Liver (tissue), 8 donors: ENCODE measurements at regions not wholly inside any gene's neighbourhood (a gene's known extent, or its start where the extent isn't known, plus 50 kb on each side); places are given as distances from the start of the nearest gene placed in this dataset.

ENCODE experiments used
- DNase-seq: peaks from one replicate; pipeline ENCODE4 v3.0.0-alpha.2; 2017; ENCODE audit warnings: low spot score
- H3K27ac ChIP-seq, 2 donors: one replicate each; pipeline ENCODE4 v1.7.0; 2013; ENCODE audit warnings: inconsistent platforms in 2 of 2, low read length in 2 of 2, control low read depth in 1 of 2, low read depth in 1 of 2, mild to moderate bottlenecking in 1 of 2
- H3K27me3 ChIP-seq, 4 donors: one replicate each; pipeline versions ENCODE4 v1.6.1 to v1.7.0; 2013; ENCODE audit warnings: low read length in 3 of 4, inconsistent platforms in 1 of 4, mild to moderate bottlenecking in 1 of 4, moderate library complexity in 1 of 4; ENCODE audit not compliant: control insufficient read depth in 4 of 4, insufficient read depth in 4 of 4
- H3K36me3 ChIP-seq, 4 donors: one replicate each; pipeline versions ENCODE4 v1.6.1 to v1.7.0; 2013; ENCODE audit warnings: low read length in 3 of 4, mild to moderate bottlenecking in 3 of 4, low read depth in 1 of 4, moderate library complexity in 1 of 4; ENCODE audit not compliant: control insufficient read depth in 4 of 4, insufficient read depth in 3 of 4
- H3K4me1 ChIP-seq, 4 donors: one replicate each; pipeline versions ENCODE4 v1.6.1 to v1.7.0; 2013; ENCODE audit warnings: low read length in 3 of 4, mild to moderate bottlenecking in 3 of 4, moderate library complexity in 1 of 4; ENCODE audit not compliant: control insufficient read depth in 4 of 4, insufficient read depth in 4 of 4
- H3K4me3 ChIP-seq, 3 donors: one replicate each; pipeline versions ENCODE4 v1.6.1 to v1.7.0; 2013; ENCODE audit warnings: low read length in 3 of 3, control low read depth in 1 of 3, low read depth in 1 of 3, mild to moderate bottlenecking in 1 of 3
- H3K9ac ChIP-seq, 2 donors: one replicate each; pipeline ENCODE4 v1.7.0; 2013; ENCODE audit warnings: low read length in 2 of 2, mild to moderate bottlenecking in 2 of 2, moderate library complexity in 2 of 2, control low read depth in 1 of 2, low read depth in 1 of 2
- H3K9me3 ChIP-seq, 4 donors: one replicate each; pipeline versions ENCODE4 v1.6.1 to v1.7.0; 2013; ENCODE audit warnings: low read length in 3 of 4; ENCODE audit not compliant: control insufficient read depth in 4 of 4
- EGR1 ChIP-seq, 2 donors: IDR thresholded peaks; 2 replicates each; pipeline ENCODE4 v1.6.1; 2016 to 2018; ENCODE audit warnings: antibody characterized with exemption in 2 of 2, low read depth in 2 of 2
- FOXA1 ChIP-seq: IDR thresholded peaks from 2 replicates; pipeline ENCODE4 v1.6.1; 2016; ENCODE audit warnings: antibody characterized with exemption
- GABPA ChIP-seq, 2 donors: IDR thresholded peaks in 1 of 2; conservative IDR thresholded peaks in 1 of 2; 2 replicates each; pipeline ENCODE4 v1.6.1; 2016; ENCODE audit warnings: antibody characterized with exemption in 2 of 2, mild to moderate bottlenecking in 1 of 2, moderate library complexity in 1 of 2
- NR2F2 ChIP-seq: IDR thresholded peaks from 2 replicates; pipeline ENCODE4 v1.6.1; 2016; ENCODE audit warnings: antibody characterized with exemption
- RAD21 ChIP-seq, 2 donors: IDR thresholded peaks; 2 replicates each; pipeline ENCODE4 v1.6.1; 2016; ENCODE audit warnings: antibody characterized with exemption in 2 of 2, mild to moderate bottlenecking in 2 of 2
- RXRA ChIP-seq, 2 donors: IDR thresholded peaks; 2 replicates each; pipeline ENCODE4 v1.6.1; 2017 to 2018; ENCODE audit warnings: antibody characterized with exemption in 2 of 2, mild to moderate bottlenecking in 1 of 2
- SP1 ChIP-seq: IDR thresholded peaks from 2 replicates; pipeline ENCODE4 v1.6.1; 2018; ENCODE audit warnings: antibody characterized with exemption, mild to moderate bottlenecking
- TAF1 ChIP-seq: conservative IDR thresholded peaks from 2 replicates; pipeline ENCODE4 v1.6.1; 2016; ENCODE audit warnings: antibody characterized with exemption, mild to moderate bottlenecking
- YY1 ChIP-seq: IDR thresholded peaks from 2 replicates; pipeline ENCODE4 v1.6.1; 2016; ENCODE audit warnings: antibody characterized with exemption, mild to moderate bottlenecking
- WGBS: extraction: QIAGEN DNeasy Blood & Tissue Kit; methylation state at CpG from one replicate; pipeline ENCODE4 v1.1.7; 2013; 5-methylcytosine and 5-hydroxymethylcytosine counted together
- TF ChIP-seq, protein P1 (sequence below): IDR thresholded peaks from 2 replicates; pipeline ENCODE4 v1.6.1; 2016; ENCODE audit warnings: antibody characterized with exemption
- TF ChIP-seq, protein P2 (sequence below): IDR thresholded peaks from 2 replicates; pipeline ENCODE4 v1.6.1; 2016; ENCODE audit warnings: antibody characterized with exemption
- TF ChIP-seq, protein P3 (sequence below): fragments of 150-350 bp; IDR thresholded peaks from 2 replicates; pipeline ENCODE4 v1.5.1; 2017; ENCODE audit warnings: improper control_type of control experiment, low read depth, low read length; ENCODE audit not compliant: missing input control
- TF ChIP-seq, protein P4 (sequence below): IDR thresholded peaks from 2 replicates; pipeline ENCODE4 v1.6.1; 2016; ENCODE audit warnings: antibody characterized with exemption, mild to moderate bottlenecking
- TF ChIP-seq, protein P5 (sequence below): IDR thresholded peaks from 2 replicates; pipeline ENCODE4 v1.6.1; 2016; ENCODE audit warnings: antibody characterized with exemption
- donor health status: healthy.
- donor health status: healthy.
- donor health status: healthy.
- donor health status: healthy.
- donor health status: healthy.

DNA sequence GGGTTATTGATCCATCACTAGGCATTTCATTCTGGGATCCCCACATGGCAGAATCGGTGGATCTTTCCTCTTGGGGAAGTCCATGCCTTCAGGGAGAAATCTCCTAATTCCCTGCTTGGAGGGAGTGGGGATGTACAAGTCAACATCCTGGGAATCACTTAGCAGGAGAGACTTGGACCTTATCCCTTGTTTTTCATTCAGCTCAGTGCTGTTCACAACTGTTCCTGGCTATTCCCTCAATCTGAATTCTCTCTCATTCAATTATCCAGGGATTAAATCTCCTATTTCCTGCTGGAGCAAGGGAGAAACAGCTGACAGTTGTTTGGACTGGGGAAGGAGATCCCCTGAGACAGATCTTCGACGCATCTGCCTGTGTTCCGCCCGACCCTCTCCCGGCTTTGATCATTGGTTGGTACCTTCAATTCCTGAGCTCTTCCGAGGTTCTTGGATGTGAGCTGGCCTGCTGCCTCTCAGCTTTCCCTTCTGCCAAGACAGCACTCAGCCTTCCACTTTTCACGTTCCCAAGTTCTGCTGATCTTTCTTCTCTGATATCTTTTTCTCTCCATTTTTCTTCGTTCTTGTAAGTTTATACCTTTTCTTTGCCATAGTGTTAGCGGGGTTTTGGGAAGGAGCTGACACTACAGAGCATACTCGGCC, 115.4 kb upstream of the GNAO1 start:
- 77% methylated on average over 11 of the region's 11 CpGs for WGBS
- Histone ChIP-seq H3K4me1 (no peaks in the 10 kb centered on the region), H3K4me3 (no peak overlapping the region), H3K27ac (no peak overlapping the region), H3K9me3 (no peaks in the 10 kb centered on the region), H3K9ac (no peak overlapping the region), H3K27me3 (no peaks in the 10 kb centered on the region), H3K36me3 (no peaks in the 10 kb centered on the region)
- TF ChIP-seq, protein P1, sequence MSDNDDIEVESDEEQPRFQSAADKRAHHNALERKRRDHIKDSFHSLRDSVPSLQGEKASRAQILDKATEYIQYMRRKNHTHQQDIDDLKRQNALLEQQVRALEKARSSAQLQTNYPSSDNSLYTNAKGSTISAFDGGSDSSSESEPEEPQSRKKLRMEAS = no peak
- TF ChIP-seq YY1 = no peak
- TF ChIP-seq RXRA (IDR thresholded peaks at IDR 0.05) = no peak
- no peak for TF ChIP-seq EGR1 (IDR thresholded peaks at IDR 0.05; ENCODE audit: low read depth in 2 of 2)
- TF ChIP-seq, protein P2, sequence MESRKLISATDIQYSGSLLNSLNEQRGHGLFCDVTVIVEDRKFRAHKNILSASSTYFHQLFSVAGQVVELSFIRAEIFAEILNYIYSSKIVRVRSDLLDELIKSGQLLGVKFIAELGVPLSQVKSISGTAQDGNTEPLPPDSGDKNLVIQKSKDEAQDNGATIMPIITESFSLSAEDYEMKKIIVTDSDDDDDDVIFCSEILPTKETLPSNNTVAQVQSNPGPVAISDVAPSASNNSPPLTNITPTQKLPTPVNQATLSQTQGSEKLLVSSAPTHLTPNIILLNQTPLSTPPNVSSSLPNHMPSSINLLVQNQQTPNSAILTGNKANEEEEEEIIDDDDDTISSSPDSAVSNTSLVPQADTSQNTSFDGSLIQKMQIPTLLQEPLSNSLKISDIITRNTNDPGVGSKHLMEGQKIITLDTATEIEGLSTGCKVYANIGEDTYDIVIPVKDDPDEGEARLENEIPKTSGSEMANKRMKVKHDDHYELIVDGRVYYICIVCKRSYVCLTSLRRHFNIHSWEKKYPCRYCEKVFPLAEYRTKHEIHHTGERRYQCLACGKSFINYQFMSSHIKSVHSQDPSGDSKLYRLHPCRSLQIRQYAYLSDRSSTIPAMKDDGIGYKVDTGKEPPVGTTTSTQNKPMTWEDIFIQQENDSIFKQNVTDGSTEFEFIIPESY = no peak
- TF ChIP-seq RAD21 (IDR thresholded peaks at IDR 0.05) = no peak
- no peak for TF ChIP-seq TAF1
- TF ChIP-seq SP1 = no peak
- no peak for TF ChIP-seq GABPA (IDR thresholded peaks at IDR 0.05 in 1 of 2, conservative IDR thresholded peaks at IDR 0.05 in 1 of 2)
- TF ChIP-seq, protein P3, sequence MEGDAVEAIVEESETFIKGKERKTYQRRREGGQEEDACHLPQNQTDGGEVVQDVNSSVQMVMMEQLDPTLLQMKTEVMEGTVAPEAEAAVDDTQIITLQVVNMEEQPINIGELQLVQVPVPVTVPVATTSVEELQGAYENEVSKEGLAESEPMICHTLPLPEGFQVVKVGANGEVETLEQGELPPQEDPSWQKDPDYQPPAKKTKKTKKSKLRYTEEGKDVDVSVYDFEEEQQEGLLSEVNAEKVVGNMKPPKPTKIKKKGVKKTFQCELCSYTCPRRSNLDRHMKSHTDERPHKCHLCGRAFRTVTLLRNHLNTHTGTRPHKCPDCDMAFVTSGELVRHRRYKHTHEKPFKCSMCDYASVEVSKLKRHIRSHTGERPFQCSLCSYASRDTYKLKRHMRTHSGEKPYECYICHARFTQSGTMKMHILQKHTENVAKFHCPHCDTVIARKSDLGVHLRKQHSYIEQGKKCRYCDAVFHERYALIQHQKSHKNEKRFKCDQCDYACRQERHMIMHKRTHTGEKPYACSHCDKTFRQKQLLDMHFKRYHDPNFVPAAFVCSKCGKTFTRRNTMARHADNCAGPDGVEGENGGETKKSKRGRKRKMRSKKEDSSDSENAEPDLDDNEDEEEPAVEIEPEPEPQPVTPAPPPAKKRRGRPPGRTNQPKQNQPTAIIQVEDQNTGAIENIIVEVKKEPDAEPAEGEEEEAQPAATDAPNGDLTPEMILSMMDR = no peak
- TF ChIP-seq, protein P4, sequence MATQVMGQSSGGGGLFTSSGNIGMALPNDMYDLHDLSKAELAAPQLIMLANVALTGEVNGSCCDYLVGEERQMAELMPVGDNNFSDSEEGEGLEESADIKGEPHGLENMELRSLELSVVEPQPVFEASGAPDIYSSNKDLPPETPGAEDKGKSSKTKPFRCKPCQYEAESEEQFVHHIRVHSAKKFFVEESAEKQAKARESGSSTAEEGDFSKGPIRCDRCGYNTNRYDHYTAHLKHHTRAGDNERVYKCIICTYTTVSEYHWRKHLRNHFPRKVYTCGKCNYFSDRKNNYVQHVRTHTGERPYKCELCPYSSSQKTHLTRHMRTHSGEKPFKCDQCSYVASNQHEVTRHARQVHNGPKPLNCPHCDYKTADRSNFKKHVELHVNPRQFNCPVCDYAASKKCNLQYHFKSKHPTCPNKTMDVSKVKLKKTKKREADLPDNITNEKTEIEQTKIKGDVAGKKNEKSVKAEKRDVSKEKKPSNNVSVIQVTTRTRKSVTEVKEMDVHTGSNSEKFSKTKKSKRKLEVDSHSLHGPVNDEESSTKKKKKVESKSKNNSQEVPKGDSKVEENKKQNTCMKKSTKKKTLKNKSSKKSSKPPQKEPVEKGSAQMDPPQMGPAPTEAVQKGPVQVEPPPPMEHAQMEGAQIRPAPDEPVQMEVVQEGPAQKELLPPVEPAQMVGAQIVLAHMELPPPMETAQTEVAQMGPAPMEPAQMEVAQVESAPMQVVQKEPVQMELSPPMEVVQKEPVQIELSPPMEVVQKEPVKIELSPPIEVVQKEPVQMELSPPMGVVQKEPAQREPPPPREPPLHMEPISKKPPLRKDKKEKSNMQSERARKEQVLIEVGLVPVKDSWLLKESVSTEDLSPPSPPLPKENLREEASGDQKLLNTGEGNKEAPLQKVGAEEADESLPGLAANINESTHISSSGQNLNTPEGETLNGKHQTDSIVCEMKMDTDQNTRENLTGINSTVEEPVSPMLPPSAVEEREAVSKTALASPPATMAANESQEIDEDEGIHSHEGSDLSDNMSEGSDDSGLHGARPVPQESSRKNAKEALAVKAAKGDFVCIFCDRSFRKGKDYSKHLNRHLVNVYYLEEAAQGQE = no peak
- TF ChIP-seq, protein P5, sequence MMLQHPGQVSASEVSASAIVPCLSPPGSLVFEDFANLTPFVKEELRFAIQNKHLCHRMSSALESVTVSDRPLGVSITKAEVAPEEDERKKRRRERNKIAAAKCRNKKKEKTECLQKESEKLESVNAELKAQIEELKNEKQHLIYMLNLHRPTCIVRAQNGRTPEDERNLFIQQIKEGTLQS = no peak
- no peak for DNase-seq

DNA sequence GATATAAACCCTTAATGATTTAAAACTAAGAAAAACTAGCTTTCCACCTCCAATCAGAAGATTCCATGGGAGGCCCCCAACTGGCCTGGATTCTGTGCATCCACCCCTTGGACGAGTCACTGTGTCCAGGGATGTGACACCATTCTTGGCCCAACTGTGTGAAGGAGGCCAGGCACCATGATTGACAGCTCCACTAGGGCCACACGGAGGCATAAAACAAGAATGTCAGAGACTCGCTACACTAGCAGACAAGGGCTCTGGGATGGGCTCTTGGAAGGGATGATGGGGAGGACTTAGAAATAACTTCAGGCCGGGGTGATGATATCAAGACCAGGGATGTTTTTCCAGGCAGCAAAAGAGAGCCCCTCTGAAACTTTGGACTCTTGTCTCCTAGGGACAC, 117.8 kb upstream of the GNAO1 start:
- Histone ChIP-seq H3K36me3 (no peaks in the 10 kb centered on the region), H3K9me3 (no peaks in the 10 kb centered on the region), H3K27ac (no peak overlapping the region), H3K27me3 (no peaks in the 10 kb centered on the region), H3K4me1 (no peaks in the 10 kb centered on the region), H3K4me3 (no peak overlapping the region), H3K9ac (no peak overlapping the region)
- DNase-seq = no peak
- 75% methylated on average over 4 of the region's 4 CpGs for WGBS
- TF ChIP-seq, protein P3 = no peak
- no peak for TF ChIP-seq NR2F2
- TF ChIP-seq RXRA (IDR thresholded peaks at IDR 0.05) = no peak
- no peak for TF ChIP-seq YY1
- TF ChIP-seq, protein P4 = no peak
- no peak for TF ChIP-seq TAF1
- TF ChIP-seq, protein P2 = no peak
- no peak for TF ChIP-seq FOXA1
- no peak for TF ChIP-seq SP1
